HCT116 (cell line): ENCODE measurements at regions not wholly inside any gene's neighbourhood (a gene's known extent, or its start where the extent isn't known, plus 50 kb on each side); places are given as distances from the start of the nearest gene placed in this dataset.

Source experiments
- CBX3 ChIP-seq: IDR thresholded peaks from 2 replicates; pipeline ENCODE4 v1.6.1; 2012; ENCODE audit warnings: low read depth
- CTCF ChIP-seq, 3 experiments: fragments of 200-600 bp in 1 of 3; sonication (generic) in 1 of 3; IDR thresholded peaks in 2 of 3; conservative IDR thresholded peaks in 1 of 3; 2 replicates each; pipeline ENCODE4 v1.5.1; 2012 to 2017; ENCODE audit warnings: low read depth in 2 of 3, low read length in 2 of 3, antibody characterized with exemption in 1 of 3, borderline replicate concordance in 1 of 3, control low read depth in 1 of 3, mild to moderate bottlenecking in 1 of 3, mixed read lengths in 1 of 3, mixed run types in 1 of 3, moderate library complexity in 1 of 3; ENCODE audit not compliant: insufficient read depth in 1 of 3
- EGR1 ChIP-seq: IDR thresholded peaks from 2 replicates; pipeline ENCODE4 v1.6.1; 2012; ENCODE audit warnings: low read depth
- ELF1 ChIP-seq: IDR thresholded peaks from 2 replicates; pipeline ENCODE4 v1.6.1; 2012; ENCODE audit warnings: low read depth, borderline replicate concordance
- JUND ChIP-seq: IDR thresholded peaks from 2 replicates; pipeline ENCODE4 v1.6.1; 2012
- POLR2A ChIP-seq: IDR thresholded peaks from 2 replicates; pipeline ENCODE4 v1.7.0; 2011; ENCODE audit warnings: borderline replicate concordance; ENCODE audit not compliant: insufficient read depth, insufficient read length; ENCODE audit errors: extremely low read depth
- POLR2AphosphoS5 ChIP-seq: IDR thresholded peaks from 2 replicates; pipeline ENCODE4 v1.6.1; 2011; ENCODE audit warnings: mild to moderate bottlenecking, low read depth, low read length, moderate library complexity

- TF ChIP-seq EGR1 = no peak
- TF ChIP-seq POLR2A = no peak
- TF ChIP-seq CTCF (IDR thresholded peaks at IDR 0.05 in 2 of 3, conservative IDR thresholded peaks at IDR 0.05 in 1 of 3; ENCODE audit: borderline replicate concordance in 1 of 3, insufficient read depth in 1 of 3, low read depth in 2 of 3, low read length in 2 of 3) = no peak
- TF ChIP-seq ELF1 = no peak
- no peak for TF ChIP-seq CBX3
- TF ChIP-seq JUND = no peak
- no peak for TF ChIP-seq POLR2AphosphoS5
Measured at GRCh38 chr13:47788844-47789243, 212.2 kb downstream of the SUCLA2 start.
